ENCODE measurements at regions not wholly inside any gene's neighbourhood (a gene's known extent, or its start where the extent isn't known, plus 50 kb on each side); places are given as distances from the start of the nearest gene placed in this dataset.

- intact Hi-C loops (cut with micrococcal nuclease): no loop called here
- H4K20me1 ChIP-seq (ENCODE audit: insufficient read depth): no peaks in the 10 kb centered on the region
- no peaks in the 10 kb centered on the region for H3K4me1 ChIP-seq (ENCODE audit: control insufficient read depth in 1 of 2, insufficient read depth in 2 of 2, low read length in 2 of 2)
- no peak overlapping the region for H3K27ac ChIP-seq (ENCODE audit: low read depth, low read length)
- H3K4me3 ChIP-seq (replicated peaks in 1 of 2; ENCODE audit: low read depth in 1 of 2, low read length in 2 of 2): no peak overlapping the region
- no peaks in the 10 kb centered on the region for H3K79me2 ChIP-seq (ENCODE audit: insufficient read depth, low read length)
- no TSS peak for BruUV-seq (replicated peaks)
- no peaks in the 10 kb centered on the region for H3K9me2 ChIP-seq (ENCODE audit: insufficient read depth)
- ChIA-PET POLR2A (no interaction called here), RAD21 (ENCODE audit: low non-redundant PET in 1 of 2, low total read pairs in 2 of 2, uncharacterized antibody in 2 of 2, unreplicated experiment in 2 of 2) (no interaction called here), CTCF (no interaction called here)
- H3K9me3 ChIP-seq (ENCODE audit: control insufficient read depth in 1 of 2, insufficient read depth in 1 of 2, low read depth in 1 of 2, low read length in 2 of 2): peaks cover 4 to 15% of the 10 kb centered on the region in 2 experiments; a peak in 2 of 4 replicates
- no peaks in the 10 kb centered on the region for H3K27me3 ChIP-seq (ENCODE audit: insufficient read depth, low read length)
- no peak for DNase-seq (ENCODE audit: low read depth, low spot score)
- H2AFZ ChIP-seq (ENCODE audit: low read depth, low read length, poor library complexity, severe bottlenecking): no peak overlapping the region
- no peaks in the 10 kb centered on the region for H3K36me3 ChIP-seq (ENCODE audit: control insufficient read depth in 1 of 2, insufficient read depth in 2 of 2, low read length in 2 of 2)
- no peak overlapping the region for H3K9ac ChIP-seq (ENCODE audit: low read length)
- no peak for ATAC-seq
- H3K4me2 ChIP-seq (ENCODE audit: low read length): no peak overlapping the region
- TF ChIP-seq RAD21 (IDR thresholded peaks at IDR 0.05; ENCODE audit: low read depth): no peak
These were observed 200.4 kb upstream of the SYT10 start for GRCh38 chr12:33639975-33640374.

GRCh38 chr12:33649992-33650391, 210.4 kb upstream of the SYT10 start:
- Histone ChIP-seq H3K9ac (ENCODE audit: low read length) (no peak overlapping the region), H4K20me1 (ENCODE audit: insufficient read depth) (no peaks in the 10 kb centered on the region), H2AFZ (ENCODE audit: low read depth, low read length, poor library complexity, severe bottlenecking) (no peak overlapping the region), H3K4me2 (ENCODE audit: low read length) (no peak overlapping the region), H3K79me2 (ENCODE audit: insufficient read depth, low read length) (no peaks in the 10 kb centered on the region), H3K4me3 (replicated peaks in 1 of 2; ENCODE audit: low read depth in 1 of 2, low read length in 2 of 2) (no peak overlapping the region), H3K4me1 (ENCODE audit: control insufficient read depth in 1 of 2, insufficient read depth in 2 of 2, low read length in 2 of 2) (no peaks in the 10 kb centered on the region), H3K27ac (ENCODE audit: low read depth, low read length) (no peak overlapping the region), H3K9me3 (ENCODE audit: control insufficient read depth in 1 of 2, insufficient read depth in 1 of 2, low read depth in 1 of 2, low read length in 2 of 2) (peaks cover 0 to 6% of the 10 kb centered on the region in 2 experiments; a peak in 1 of 4 replicates), H3K9me2 (ENCODE audit: insufficient read depth) (no peaks in the 10 kb centered on the region), H3K27me3 (ENCODE audit: insufficient read depth, low read length) (no peaks in the 10 kb centered on the region), H3K36me3 (ENCODE audit: control insufficient read depth in 1 of 2, insufficient read depth in 2 of 2, low read length in 2 of 2) (no peaks in the 10 kb centered on the region)
- no peak for TF ChIP-seq FOSL1 (IDR thresholded peaks at IDR 0.05; ENCODE audit: low read depth)
- no peak for TF ChIP-seq ZNF274 (IDR thresholded peaks at IDR 0.05; ENCODE audit: low read depth, low read length)
- no peak for TF ChIP-seq CTCF (IDR thresholded peaks at IDR 0.05 in 2 of 3, conservative IDR thresholded peaks at IDR 0.05 in 1 of 3; ENCODE audit: borderline replicate concordance in 1 of 3, insufficient read depth in 1 of 3, low read depth in 2 of 3, low read length in 2 of 3)
- TF ChIP-seq SIN3A (IDR thresholded peaks at IDR 0.05; ENCODE audit: low read depth): no peak
- TF ChIP-seq POLR2AphosphoS5 (IDR thresholded peaks at IDR 0.05; ENCODE audit: low read depth, low read length): no peak
- TF ChIP-seq CBX3 (IDR thresholded peaks at IDR 0.05; ENCODE audit: low read depth): no peak
- no peak for TF ChIP-seq POLR2A (IDR thresholded peaks at IDR 0.05; ENCODE audit: borderline replicate concordance, extremely low read depth, insufficient read depth, insufficient read length)
- no peak for TF ChIP-seq SRF (IDR thresholded peaks at IDR 0.05; ENCODE audit: low read depth)
- TF ChIP-seq CEBPB (IDR thresholded peaks at IDR 0.05; ENCODE audit: low read depth): no peak
- TF ChIP-seq REST (IDR thresholded peaks at IDR 0.05; ENCODE audit: low read depth): no peak
- no peak for TF ChIP-seq YY1 (IDR thresholded peaks at IDR 0.05; ENCODE audit: extremely low read depth, insufficient replicate concordance, low read depth, low read length)
- no peak for TF ChIP-seq EZH2phosphoT487 (IDR thresholded peaks at IDR 0.05; ENCODE audit: borderline replicate concordance)
- TF ChIP-seq EZH2 (IDR thresholded peaks at IDR 0.05): no peak
- ATAC-seq: no peak
- POLR2A ChIA-PET: no interaction called here
- intact Hi-C loops (cut with micrococcal nuclease): no loop called here
- no TSS peak for BruUV-seq (replicated peaks)
- DNase-seq (ENCODE audit: low read depth, low spot score): no peak
- CTCF ChIA-PET: no interaction called here
- RAD21 ChIA-PET (ENCODE audit: low non-redundant PET in 1 of 2, low total read pairs in 2 of 2, uncharacterized antibody in 2 of 2, unreplicated experiment in 2 of 2): no interaction called here

Data from HCT116 (cell line).